ENCODE measurements at regions not wholly inside any gene's neighbourhood (a gene's known extent, or its start where the extent isn't known, plus 50 kb on each side); places are given as distances from the start of the nearest gene placed in this dataset.

DNA sequence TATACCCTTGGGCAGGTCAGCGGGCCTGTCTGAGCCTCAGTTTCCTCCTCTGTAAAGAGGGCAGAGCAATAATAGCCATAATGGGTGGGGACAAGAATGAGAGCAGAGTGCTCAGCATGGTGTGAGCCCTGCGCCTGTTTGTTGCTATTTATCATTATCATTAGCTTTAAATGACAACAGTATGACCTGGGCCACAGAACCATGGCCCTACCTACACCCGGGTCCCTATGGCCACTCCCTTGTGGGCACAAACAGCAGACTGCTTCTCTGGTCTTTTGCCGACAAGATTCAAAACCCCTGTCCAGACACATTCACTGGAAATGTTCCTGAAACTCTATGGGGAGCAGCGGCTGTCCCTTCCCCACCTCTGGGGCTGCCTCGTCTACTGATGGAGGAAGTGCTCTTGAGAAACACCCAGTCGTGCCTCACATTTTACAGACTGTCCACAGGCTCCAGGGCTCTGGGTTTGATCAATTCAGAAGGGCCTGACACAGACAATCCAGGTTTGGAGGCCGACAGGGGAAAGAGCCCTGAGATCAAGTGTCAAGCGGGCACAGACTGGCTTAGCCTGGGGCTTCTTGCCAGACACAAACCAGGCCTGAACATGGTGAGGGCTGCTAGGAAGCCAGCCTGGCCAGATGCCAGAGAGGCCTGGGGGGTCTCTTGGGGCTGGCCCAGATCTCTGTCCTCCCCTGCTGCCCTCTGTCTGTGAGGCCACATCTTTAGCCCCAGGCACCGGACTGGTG lies 112.5 kb upstream of the CD82 start:
- TF ChIP-seq, protein P1, sequence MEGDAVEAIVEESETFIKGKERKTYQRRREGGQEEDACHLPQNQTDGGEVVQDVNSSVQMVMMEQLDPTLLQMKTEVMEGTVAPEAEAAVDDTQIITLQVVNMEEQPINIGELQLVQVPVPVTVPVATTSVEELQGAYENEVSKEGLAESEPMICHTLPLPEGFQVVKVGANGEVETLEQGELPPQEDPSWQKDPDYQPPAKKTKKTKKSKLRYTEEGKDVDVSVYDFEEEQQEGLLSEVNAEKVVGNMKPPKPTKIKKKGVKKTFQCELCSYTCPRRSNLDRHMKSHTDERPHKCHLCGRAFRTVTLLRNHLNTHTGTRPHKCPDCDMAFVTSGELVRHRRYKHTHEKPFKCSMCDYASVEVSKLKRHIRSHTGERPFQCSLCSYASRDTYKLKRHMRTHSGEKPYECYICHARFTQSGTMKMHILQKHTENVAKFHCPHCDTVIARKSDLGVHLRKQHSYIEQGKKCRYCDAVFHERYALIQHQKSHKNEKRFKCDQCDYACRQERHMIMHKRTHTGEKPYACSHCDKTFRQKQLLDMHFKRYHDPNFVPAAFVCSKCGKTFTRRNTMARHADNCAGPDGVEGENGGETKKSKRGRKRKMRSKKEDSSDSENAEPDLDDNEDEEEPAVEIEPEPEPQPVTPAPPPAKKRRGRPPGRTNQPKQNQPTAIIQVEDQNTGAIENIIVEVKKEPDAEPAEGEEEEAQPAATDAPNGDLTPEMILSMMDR (conservative IDR thresholded peaks at IDR 0.05; ENCODE audit: low read depth, low read length), result no peak
- H3K4me3 ChIP-seq (ENCODE audit: low read depth, low read length), result no peak overlapping the region
- no peak for DNase-seq (ENCODE audit: low read depth)

DNA sequence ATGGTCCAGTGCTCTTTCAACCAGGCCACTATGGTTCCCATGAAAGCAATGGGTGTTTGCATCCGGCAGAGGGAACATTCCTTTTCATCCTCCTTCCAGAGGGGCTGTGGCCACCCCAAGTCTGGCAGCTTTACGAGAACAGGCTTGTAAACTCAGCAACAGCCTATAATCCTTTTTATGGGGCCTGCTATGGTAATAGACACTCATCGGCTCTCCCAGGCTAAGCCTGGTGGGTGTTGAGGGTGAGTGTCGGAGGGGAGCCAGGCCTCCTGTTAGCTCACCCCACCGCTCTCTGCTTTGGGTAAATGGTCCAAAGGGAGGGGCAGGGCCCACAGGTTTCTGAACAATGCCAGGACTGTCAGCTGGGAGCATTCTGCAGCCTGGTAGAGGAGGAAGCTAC lies 111.6 kb upstream of the CD82 start:
- TF ChIP-seq, protein P1 (conservative IDR thresholded peaks at IDR 0.05; ENCODE audit: low read depth, low read length), result no peak

DNA sequence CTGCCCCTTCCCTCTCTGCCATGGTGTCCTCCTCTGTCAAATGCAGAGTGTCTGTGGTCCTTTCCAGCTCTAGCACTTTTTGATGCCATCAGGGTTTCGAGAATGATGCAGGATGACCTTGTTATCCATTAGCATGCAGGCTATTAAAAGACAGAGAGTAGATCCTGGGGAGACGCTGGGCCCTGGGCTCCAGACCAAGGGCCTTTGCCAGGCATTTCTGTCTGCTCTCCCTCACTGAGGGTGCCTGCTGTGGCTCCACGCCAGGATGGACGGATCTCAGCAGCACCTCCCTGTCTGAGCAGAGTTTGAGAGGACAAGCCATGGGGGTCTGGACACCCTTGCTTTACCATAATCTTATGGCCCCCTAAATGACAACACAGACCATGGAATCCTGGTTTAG lies 110.8 kb upstream of the CD82 start:
- H3K4me3 ChIP-seq (ENCODE audit: low read depth, low read length), result no peak overlapping the region
- TF ChIP-seq, protein P1 (conservative IDR thresholded peaks at IDR 0.05; ENCODE audit: low read depth, low read length), result no peak

More for the DNA sequence above, 111.6 kb upstream of the CD82 start:
- DNase-seq (ENCODE audit: low read depth), result no peak
- no peak overlapping the region for H3K4me3 ChIP-seq (ENCODE audit: low read depth, low read length)

DNA sequence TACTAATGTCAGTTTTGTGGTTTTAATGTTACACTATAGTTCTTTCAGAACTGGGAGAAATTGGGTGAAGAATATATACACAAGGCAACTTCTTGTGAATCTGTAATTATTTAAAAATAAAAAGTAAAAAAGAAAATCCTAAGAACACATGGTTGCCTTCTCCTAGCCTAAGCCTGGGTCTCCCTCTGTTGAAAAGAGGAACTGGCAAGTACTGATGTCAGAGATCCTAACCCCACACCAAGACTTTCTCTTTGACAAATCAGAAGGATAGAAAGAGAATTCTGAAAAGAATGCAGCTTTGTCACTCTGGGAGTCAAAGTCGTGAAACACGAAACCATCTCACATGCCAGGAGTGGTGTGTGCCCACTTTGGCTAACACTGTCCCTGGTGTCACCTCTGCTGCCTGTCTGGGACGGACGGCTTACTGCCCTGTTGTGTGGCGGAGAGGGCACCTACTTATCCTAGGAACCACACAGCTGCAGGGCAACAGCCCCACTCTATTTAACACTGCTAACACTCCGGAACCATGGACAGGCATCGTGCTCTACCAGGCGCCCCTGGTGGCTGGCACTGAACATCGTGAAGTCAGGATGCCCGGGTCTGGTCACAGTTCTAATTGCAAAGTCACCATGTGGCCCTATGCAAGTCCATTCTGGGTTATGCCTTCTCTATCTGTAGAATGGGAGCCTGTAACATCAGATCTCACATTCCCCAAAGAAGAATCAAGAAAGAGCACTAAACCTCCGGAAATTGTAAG lies 108.7 kb upstream of the CD82 start:
- DNase-seq (ENCODE audit: low read depth), result no peak
- no peak overlapping the region for H3K4me3 ChIP-seq (ENCODE audit: low read depth, low read length)
- TF ChIP-seq, protein P1 (conservative IDR thresholded peaks at IDR 0.05; ENCODE audit: low read depth, low read length), result peak; percentile 67

More for the DNA sequence above, 110.8 kb upstream of the CD82 start:
- DNase-seq (ENCODE audit: low read depth), result no peak

DNA sequence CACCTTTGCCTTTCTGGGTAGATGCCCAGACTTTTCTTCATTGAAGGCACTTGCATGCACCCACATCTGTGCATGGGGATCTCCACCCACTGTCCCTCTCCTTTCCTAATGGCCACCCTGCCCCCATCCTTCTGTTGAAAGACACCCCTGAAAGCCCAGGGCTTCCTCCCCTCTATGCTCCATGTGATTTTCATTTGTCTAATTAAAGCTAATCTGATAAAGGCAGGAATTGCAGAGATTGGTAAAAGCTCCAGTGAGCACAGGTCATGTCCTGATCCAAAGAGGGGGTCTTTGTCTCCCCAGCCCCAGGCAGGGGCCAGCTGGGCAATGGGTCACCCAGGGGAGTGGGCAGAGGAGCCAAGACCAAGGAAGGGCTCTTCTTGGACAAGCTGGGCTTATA lies 107.6 kb upstream of the CD82 start:
- TF ChIP-seq, protein P1 (conservative IDR thresholded peaks at IDR 0.05; ENCODE audit: low read depth, low read length), result no peak
- no peak for DNase-seq (ENCODE audit: low read depth)
- H3K4me3 ChIP-seq (ENCODE audit: low read depth, low read length), result no peak overlapping the region

DNA sequence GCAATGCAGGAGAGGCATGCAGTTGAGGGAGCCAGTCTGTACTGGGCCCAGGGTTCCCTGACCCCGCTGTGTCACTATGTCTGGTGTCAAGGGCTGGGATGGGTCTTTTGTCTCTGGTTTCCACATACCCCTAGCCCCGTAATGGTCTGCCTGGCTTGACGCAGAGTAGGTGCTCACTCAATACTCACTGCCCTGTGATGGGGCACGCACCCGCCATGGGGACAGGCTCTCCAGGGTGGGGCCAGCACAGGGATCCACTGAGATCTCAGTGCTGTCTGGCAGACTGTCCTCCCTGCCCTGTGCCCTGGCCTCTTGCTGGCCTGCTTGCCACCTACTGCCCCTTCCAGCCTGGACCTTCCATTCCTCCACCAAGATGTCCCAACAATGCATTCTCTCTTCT lies 101.7 kb upstream of the CD82 start:
- DNase-seq (ENCODE audit: low read depth), result no peak
- TF ChIP-seq, protein P1 (conservative IDR thresholded peaks at IDR 0.05; ENCODE audit: low read depth, low read length), result no peak
- H3K4me3 ChIP-seq (ENCODE audit: low read depth, low read length), result no peak overlapping the region

All from epithelial cell of proximal tubule (primary cell).